B cell (primary cell): ENCODE measurements at regions not wholly inside any gene's neighbourhood (a gene's known extent, or its start where the extent isn't known, plus 50 kb on each side); places are given as distances from the start of the nearest gene placed in this dataset.

Experiments used
- ATAC-seq: fragments of 200-7000 bp; cut with Tn5 transposase; one replicate; pipeline ENCODE4 v1.10.0; 2021; ENCODE audit warnings: low read depth, mild to moderate bottlenecking, moderate number of reproducible peaks, moderate library complexity
- CTCF ChIA-PET: fragments of 350-600 bp; sonication (Branson Sonifier 250); formaldehyde crosslinking; loops from one replicate; lab custom pipeline; 2021; ENCODE audit warnings: antibody characterized with exemption, inconsistent platforms; lab: Charles Lee
- POLR2A ChIA-PET: fragments of 350-600 bp; sonication (Branson Sonifier 250); formaldehyde crosslinking; loops from one replicate; lab custom pipeline; 2021; ENCODE audit warnings: antibody characterized with exemption; lab: Charles Lee
- DNase-seq: peaks from one replicate; pipeline ENCODE4 v3.0.0; 2013
- H2AFZ ChIP-seq: 2 replicates; pipeline ENCODE4 v1.6.1; 2012; ENCODE audit warnings: mild to moderate bottlenecking, low read depth, low read length; ENCODE audit not compliant: insufficient read depth, poor library complexity, severe bottlenecking
- H3K27ac ChIP-seq, 2 donors: 1 replicate in 1 of 2; 2 replicates in 1 of 2; pipeline ENCODE4 v1.5.1; 2012 to 2013; ENCODE audit warnings: low read length in 2 of 2, mild to moderate bottlenecking in 2 of 2, moderate library complexity in 1 of 2
- H3K27me3 ChIP-seq, 4 experiments: fragments of 200-600 bp in 1 of 4; sonication (generic) in 1 of 4; replicated peaks in 1 of 4; 1 replicate in 2 of 4; 2 replicates in 2 of 4; pipeline versions ENCODE4 v1.6.1 to v1.7.0; 2013 to 2016; ENCODE audit warnings: low read length in 3 of 4, mild to moderate bottlenecking in 2 of 4, mixed read lengths in 1 of 4, moderate library complexity in 1 of 4; ENCODE audit not compliant: insufficient read depth in 4 of 4, control insufficient read depth in 3 of 4; ENCODE audit errors: control extremely low read depth in 1 of 4
- H3K36me3 ChIP-seq, 2 experiments: replicated peaks in 1 of 2; 1 replicate in 1 of 2; 2 replicates in 1 of 2; pipeline versions ENCODE4 v1.6.1 to v1.7.1; 2013; ENCODE audit warnings: low read length in 1 of 2; ENCODE audit not compliant: insufficient read depth in 2 of 2, control insufficient read depth in 1 of 2; ENCODE audit errors: control extremely low read depth in 1 of 2, extremely low read depth in 1 of 2
- H3K4me1 ChIP-seq, 2 donors: fragments of 200-600 bp in 1 of 2; sonication (generic) in 1 of 2; 1 replicate in 1 of 2; 2 replicates in 1 of 2; pipeline versions ENCODE4 v1.5.1 to v1.6.1; 2013 to 2017; ENCODE audit warnings: low read length in 2 of 2; ENCODE audit not compliant: control insufficient read depth in 2 of 2, insufficient read depth in 2 of 2
- H3K4me2 ChIP-seq: replicated peaks from 2 replicates; pipeline ENCODE3; 2012; ENCODE audit warnings: mild to moderate bottlenecking, low read depth, low read length; ENCODE audit not compliant: poor library complexity, severe bottlenecking
- H3K4me3 ChIP-seq, 5 experiments: fragments of 200-600 bp in 1 of 5; sonication (generic) in 1 of 5; 1 replicate in 3 of 5; 2 replicates in 2 of 5; pipeline versions ENCODE4 v1.5.1 to v1.7.0; 2011 to 2016; ENCODE audit warnings: low read length in 4 of 5, mild to moderate bottlenecking in 4 of 5, low read depth in 2 of 5, control low read depth in 1 of 5, moderate library complexity in 1 of 5; ENCODE audit not compliant: insufficient read depth in 1 of 5; ENCODE audit errors: control extremely low read depth in 1 of 5, extremely low read depth in 1 of 5
- H3K79me2 ChIP-seq: fragments of 200-600 bp; sonication (generic); one replicate; pipeline ENCODE4 v1.6.0; 2016; ENCODE audit warnings: low read length; ENCODE audit not compliant: control insufficient read depth, insufficient read depth
- H3K9ac ChIP-seq: fragments of 200-600 bp; sonication (generic); 2 replicates; pipeline ENCODE4 v1.6.1; 2017; ENCODE audit warnings: mild to moderate bottlenecking, low read length, moderate library complexity
- H3K9me3 ChIP-seq, 3 donors: one replicate each; pipeline versions ENCODE4 v1.6.1 to v1.7.1; 2013; ENCODE audit warnings: low read length in 2 of 3; ENCODE audit not compliant: control insufficient read depth in 2 of 3, insufficient read depth in 1 of 3; ENCODE audit errors: control extremely low read depth in 1 of 3
- H4K20me1 ChIP-seq: 2 replicates; pipeline ENCODE4 v1.6.0; 2012; ENCODE audit warnings: mild to moderate bottlenecking, low read length; ENCODE audit not compliant: insufficient read depth, control insufficient read depth, poor library complexity, severe bottlenecking
- H3K27ac Mint-ChIP-seq: one replicate; pipeline ENCODE4 v1.8.0; 2021; ENCODE audit warnings: mixed read lengths
- H3K27me3 Mint-ChIP-seq: one replicate; pipeline ENCODE4 v1.8.0; 2021; ENCODE audit warnings: mixed read lengths
- H3K4me1 Mint-ChIP-seq: one replicate; pipeline ENCODE4 v1.8.0; 2021; ENCODE audit warnings: mixed read lengths
- H3K4me3 Mint-ChIP-seq: one replicate; pipeline ENCODE4 v1.8.0; 2021; ENCODE audit warnings: mixed read lengths
- H3K9me3 Mint-ChIP-seq: one replicate; pipeline ENCODE4 v1.8.0; 2022; ENCODE audit warnings: mixed read lengths; ENCODE audit not compliant: insufficient read depth
- EZH2 ChIP-seq: IDR thresholded peaks from 2 replicates; pipeline ENCODE4 v1.6.1; 2012; ENCODE audit warnings: borderline replicate concordance, low read depth, mild to moderate bottlenecking, moderate library complexity, low read length; ENCODE audit not compliant: insufficient read depth, poor library complexity, severe bottlenecking
- WGBS: methylation state at CpG from one replicate; pipeline ENCODE4 v1.1.5; 2013; ENCODE audit warnings: missing lambda C conversion rate; ENCODE audit not compliant: insufficient coverage; 5-methylcytosine and 5-hydroxymethylcytosine counted together
- intact Hi-C: fragments of 100-400 bp; cut with micrococcal nuclease; formaldehyde crosslinking; loops from one replicate; pipeline ENCODE4 v1.10.0; 2022
- TF ChIP-seq, protein P1 (sequence below): fragments of 200-600 bp; IDR thresholded peaks from one replicate; pipeline ENCODE4 v1.8.0; 2022; ENCODE audit warnings: antibody characterized with exemption, mild to moderate bottlenecking

DNA sequence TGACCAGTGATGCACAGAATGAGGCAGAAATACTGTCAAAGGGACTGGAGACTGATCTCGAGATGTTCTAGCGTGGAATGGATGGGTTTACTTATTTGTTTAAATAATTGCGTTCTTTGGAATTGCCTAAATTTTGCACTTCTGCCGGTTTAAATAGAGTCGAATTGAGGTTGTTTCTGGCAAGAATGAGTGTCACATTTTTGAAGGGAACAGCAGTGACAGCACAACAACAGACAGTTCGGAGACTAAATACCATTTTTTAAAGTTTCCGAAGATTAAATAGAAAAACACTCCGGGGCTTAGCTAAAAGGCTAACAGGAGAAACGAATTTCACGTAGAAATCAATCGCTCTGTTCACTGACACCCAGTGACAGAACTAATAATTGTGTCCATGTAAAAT, 969.2 kb upstream of the RBFOX1 start:
- Histone ChIP-seq H3K9me3 (peaks cover 0 to 4% (median 0%) of the 10 kb centered on the region in 3 donors), H3K27me3 (no peaks in the 10 kb centered on the region), H3K4me3 (no peak overlapping the region), H3K4me2 (no peak overlapping the region), H3K79me2 (no peaks in the 10 kb centered on the region), H4K20me1 (no peaks in the 10 kb centered on the region), H3K36me3 (no peaks in the 10 kb centered on the region), H3K27ac (no peak overlapping the region), H2AFZ (no peak overlapping the region), H3K9ac (no peak overlapping the region), H3K4me1 (no peaks in the 10 kb centered on the region)
- no peak for DNase-seq
- Mint-ChIP-seq H3K27ac (no peak overlapping the region), H3K4me3 (no peak overlapping the region), H3K27me3 (no peaks in the 10 kb centered on the region), H3K9me3 (peaks cover 2% of the 10 kb centered on the region), H3K4me1 (no peaks in the 10 kb centered on the region)
- no peak for ATAC-seq
- 87% methylated on average over 10 of the region's 11 CpGs for WGBS
- TF ChIP-seq, protein P1, sequence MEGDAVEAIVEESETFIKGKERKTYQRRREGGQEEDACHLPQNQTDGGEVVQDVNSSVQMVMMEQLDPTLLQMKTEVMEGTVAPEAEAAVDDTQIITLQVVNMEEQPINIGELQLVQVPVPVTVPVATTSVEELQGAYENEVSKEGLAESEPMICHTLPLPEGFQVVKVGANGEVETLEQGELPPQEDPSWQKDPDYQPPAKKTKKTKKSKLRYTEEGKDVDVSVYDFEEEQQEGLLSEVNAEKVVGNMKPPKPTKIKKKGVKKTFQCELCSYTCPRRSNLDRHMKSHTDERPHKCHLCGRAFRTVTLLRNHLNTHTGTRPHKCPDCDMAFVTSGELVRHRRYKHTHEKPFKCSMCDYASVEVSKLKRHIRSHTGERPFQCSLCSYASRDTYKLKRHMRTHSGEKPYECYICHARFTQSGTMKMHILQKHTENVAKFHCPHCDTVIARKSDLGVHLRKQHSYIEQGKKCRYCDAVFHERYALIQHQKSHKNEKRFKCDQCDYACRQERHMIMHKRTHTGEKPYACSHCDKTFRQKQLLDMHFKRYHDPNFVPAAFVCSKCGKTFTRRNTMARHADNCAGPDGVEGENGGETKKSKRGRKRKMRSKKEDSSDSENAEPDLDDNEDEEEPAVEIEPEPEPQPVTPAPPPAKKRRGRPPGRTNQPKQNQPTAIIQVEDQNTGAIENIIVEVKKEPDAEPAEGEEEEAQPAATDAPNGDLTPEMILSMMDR = no peak
- CTCF ChIA-PET = no interaction called here
- intact Hi-C loops = no loop called here
- POLR2A ChIA-PET = no interaction called here

DNA sequence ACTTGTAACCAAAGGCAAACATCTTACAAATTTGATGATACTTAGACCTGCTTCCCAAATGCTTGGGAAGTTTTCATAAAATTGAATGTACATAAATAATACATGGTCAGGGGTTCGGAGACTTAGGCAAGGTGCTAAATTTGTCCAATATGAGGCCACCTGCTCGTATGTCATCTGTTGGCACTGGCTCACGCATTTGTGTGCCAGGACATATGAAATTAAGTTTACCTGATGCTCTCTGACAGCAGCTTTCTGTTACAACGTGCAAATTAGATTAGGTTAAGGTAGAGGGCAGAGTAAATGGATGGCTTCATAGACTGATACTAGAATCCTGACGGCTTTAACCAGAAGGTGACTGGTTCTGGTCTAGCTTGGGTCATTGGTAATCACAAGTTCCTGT, 970.3 kb upstream of the RBFOX1 start:
- Histone ChIP-seq H3K27me3 (no peaks in the 10 kb centered on the region), H3K27ac (no peak overlapping the region), H3K9me3 (peaks cover 0 to 4% (median 0%) of the 10 kb centered on the region in 3 donors), H3K4me3 (no peak overlapping the region), H3K36me3 (no peaks in the 10 kb centered on the region), H2AFZ (no peak overlapping the region), H3K4me2 (no peak overlapping the region), H3K4me1 (no peaks in the 10 kb centered on the region), H3K9ac (no peak overlapping the region), H3K79me2 (no peaks in the 10 kb centered on the region), H4K20me1 (no peaks in the 10 kb centered on the region)
- no peak for DNase-seq
- Mint-ChIP-seq H3K27ac (no peak overlapping the region), H3K4me1 (no peaks in the 10 kb centered on the region), H3K4me3 (no peak overlapping the region), H3K9me3 (peaks cover 4% of the 10 kb centered on the region), H3K27me3 (no peaks in the 10 kb centered on the region)
- no peak for TF ChIP-seq EZH2
- TF ChIP-seq, protein P1 = no peak
- WGBS = 76% methylated on average over 5 of the region's 5 CpGs
- CTCF ChIA-PET = no interaction called here
- POLR2A ChIA-PET = no interaction called here
- ATAC-seq = no peak
- intact Hi-C loops = no loop called here
